C4-2B (cell line): ENCODE measurements at regions not wholly inside any gene's neighbourhood (a gene's known extent, or its start where the extent isn't known, plus 50 kb on each side); places are given as distances from the start of the nearest gene placed in this dataset.

Experiments used
- H3K27ac ChIP-seq: fragments of 450-650 bp; 2 replicates; pipeline ENCODE4 v1.5.1; 2017
- ZFX ChIP-seq: fragments of 450-650 bp; IDR thresholded peaks from 2 replicates; pipeline ENCODE4 v1.6.1; 2017
- TF ChIP-seq, protein P1 (sequence below): fragments of 450-650 bp; conservative IDR thresholded peaks from 2 replicates; pipeline ENCODE4 v1.5.1; 2017; ENCODE audit warnings: mild to moderate bottlenecking

DNA sequence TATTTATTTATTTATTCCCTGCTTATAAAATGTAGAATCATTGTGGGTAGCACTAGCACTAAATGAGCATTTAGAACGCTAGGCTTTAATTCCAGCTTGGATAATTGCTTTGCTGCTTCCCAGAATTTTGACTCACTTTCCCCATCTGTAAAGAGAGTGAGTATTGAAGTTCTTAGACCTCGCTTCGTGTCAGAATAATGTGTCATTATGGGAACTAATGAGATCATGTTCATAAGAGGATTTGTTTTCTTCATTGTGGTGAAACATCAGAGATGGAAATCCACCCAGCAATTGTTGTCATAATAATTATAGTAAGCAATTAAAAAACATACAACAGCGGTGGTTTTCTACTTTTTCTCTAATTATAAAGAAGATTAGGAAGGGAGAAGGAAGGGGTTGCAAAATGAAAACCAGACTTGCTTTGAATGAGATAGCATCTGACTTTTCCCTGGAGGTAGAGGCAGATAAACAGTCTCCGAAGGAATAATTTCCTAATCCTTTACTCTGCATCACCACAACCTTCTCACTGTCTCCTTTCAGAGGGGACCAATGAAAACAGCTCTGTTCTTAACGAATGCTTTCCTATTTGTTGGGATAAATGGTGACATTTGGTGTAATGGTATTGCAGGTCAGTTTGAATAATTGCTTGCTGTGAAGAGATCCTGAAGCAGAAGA lies 86.8 kb upstream of the ARHGAP5 start:
- TF ChIP-seq, protein P1, sequence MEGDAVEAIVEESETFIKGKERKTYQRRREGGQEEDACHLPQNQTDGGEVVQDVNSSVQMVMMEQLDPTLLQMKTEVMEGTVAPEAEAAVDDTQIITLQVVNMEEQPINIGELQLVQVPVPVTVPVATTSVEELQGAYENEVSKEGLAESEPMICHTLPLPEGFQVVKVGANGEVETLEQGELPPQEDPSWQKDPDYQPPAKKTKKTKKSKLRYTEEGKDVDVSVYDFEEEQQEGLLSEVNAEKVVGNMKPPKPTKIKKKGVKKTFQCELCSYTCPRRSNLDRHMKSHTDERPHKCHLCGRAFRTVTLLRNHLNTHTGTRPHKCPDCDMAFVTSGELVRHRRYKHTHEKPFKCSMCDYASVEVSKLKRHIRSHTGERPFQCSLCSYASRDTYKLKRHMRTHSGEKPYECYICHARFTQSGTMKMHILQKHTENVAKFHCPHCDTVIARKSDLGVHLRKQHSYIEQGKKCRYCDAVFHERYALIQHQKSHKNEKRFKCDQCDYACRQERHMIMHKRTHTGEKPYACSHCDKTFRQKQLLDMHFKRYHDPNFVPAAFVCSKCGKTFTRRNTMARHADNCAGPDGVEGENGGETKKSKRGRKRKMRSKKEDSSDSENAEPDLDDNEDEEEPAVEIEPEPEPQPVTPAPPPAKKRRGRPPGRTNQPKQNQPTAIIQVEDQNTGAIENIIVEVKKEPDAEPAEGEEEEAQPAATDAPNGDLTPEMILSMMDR, result no peak
- no peak for TF ChIP-seq ZFX

DNA sequence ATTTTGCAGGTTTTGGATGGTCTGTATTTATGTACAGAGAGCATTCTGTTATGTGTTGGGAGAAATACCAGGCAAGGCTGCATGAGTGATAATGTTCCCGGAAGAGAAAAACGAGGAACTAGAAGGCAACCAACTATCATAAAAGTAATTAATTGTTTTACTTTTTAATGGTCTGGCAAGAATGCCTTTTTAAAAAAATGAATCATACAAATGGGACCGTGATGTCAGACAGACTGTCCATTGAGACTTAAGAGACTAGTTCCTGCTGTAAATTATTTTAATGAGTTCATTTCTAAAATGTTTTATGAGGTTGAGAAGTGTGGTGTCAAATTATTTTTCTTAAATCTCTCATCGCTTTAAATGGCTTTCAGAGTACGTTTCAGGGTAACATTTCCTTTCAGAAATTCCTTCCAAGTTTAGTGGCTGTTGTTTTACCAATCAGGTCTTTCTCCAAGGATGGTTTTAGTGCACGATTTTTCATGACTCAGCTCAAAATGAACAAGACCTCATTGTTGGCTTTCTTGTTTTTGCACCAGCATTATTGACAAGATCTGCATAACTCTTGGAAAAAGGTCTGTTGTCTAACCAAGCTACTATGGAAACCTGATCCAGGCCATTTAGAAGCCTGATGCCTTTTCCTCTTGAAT lies 86.1 kb upstream of the ARHGAP5 start:
- H3K27ac ChIP-seq, result no peak overlapping the region

More for the DNA sequence above, 86.8 kb upstream of the ARHGAP5 start:
- no peak overlapping the region for H3K27ac ChIP-seq

DNA sequence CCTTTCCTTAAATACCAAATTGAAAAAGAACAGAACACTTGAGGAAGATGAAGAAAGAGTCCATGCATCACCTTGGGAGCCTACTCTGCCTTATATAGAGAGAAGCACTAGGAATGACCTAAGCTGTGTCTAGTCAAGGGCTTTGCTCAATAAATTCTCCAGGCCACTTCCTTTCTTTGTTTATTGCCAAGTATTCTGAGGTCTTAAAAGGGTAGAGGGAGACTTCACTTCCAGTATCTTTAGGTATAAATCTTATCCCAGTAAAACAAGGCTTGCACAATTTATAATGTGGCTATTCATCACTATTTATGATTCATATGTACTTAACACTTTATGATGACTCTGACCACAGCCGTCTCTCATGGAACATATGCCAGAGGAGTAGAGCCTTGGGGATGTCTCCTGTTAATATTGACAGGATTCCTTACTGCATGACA lies 85.1 kb upstream of the ARHGAP5 start:
- TF ChIP-seq ZFX, result no peak
- TF ChIP-seq, protein P1, result no peak
- no peak overlapping the region for H3K27ac ChIP-seq

More for the DNA sequence above, 86.1 kb upstream of the ARHGAP5 start:
- no peak for TF ChIP-seq ZFX
- TF ChIP-seq, protein P1, result no peak

DNA sequence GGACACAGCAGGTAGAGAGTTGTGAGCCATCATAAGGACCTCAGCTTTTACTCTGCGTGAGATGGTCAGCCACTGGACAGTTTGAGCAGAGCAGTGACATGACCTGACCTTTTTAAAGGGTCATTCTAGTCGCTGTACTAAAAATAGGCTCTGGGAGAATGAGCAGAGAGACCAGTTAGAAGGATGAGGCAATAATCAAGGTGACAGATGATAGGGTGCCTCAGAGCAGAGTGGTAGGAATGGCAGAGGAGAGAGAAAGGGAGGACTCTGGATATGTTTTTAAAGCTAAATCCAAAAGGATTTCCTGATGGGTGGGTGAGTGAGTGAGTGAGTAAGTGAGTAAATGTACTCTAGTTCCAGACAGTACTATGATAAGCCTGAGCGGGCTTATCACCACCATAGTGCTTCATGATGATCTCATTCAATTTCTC lies 83.6 kb upstream of the ARHGAP5 start:
- H3K27ac ChIP-seq, result no peak overlapping the region
- TF ChIP-seq ZFX, result no peak
- TF ChIP-seq, protein P1, result no peak

DNA sequence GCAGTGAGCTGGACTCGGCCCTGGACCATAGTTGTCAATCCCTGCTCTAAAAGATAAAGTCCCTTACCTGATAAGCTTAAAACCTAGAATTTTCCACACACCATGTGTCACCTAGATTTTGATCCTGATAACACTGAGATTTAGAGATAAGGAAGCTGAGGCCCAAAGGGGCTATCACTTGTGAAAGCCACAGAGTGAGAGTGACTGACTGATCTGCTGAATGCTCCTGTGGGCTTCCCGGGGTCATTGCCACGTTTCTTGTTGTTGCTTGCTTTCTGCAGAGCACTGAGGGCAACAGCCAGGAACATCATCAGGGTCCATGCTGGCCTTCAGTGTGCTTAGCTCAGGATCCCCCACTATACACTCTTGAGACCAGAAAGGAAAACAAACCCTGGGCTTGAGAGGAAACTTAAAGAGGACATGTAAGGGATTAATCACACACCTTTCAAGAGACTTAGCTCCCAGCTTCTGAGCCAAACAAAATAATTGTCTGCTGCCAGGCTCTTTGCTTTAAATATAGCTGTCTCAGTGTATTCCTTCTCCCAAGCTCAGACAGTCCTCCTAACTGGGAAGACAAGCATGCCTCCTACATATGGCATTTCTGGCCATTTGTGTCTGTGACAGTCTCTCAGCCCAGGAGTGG lies 82.6 kb upstream of the ARHGAP5 start:
- TF ChIP-seq ZFX, result no peak
- TF ChIP-seq, protein P1, result no peak
- no peak overlapping the region for H3K27ac ChIP-seq

DNA sequence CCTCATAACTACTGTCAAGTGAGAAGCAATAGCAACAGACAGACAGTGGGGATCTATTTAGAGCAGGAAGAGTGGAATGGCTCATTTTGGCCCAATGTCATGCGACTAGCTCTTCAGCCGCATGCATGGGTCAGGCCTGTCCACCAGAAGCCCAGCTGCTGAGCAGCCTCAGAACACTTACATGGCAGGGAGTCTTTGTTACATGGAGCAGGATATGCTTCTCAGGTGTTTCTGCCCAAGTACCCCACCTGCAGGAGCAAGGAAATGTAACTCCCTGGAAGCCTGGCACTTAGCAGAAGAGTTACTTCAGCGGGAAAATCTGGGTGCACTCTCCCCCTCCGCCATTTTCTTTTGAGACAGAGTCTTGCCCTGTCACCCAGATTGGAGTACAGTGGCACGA lies 73.5 kb upstream of the ARHGAP5 start:
- H3K27ac ChIP-seq, result no peak overlapping the region

More for the DNA sequence above, 73.5 kb upstream of the ARHGAP5 start:
- TF ChIP-seq, protein P1, result no peak
- TF ChIP-seq ZFX, result no peak
